Uterus (tissue), 2 donors: ENCODE measurements at regions not wholly inside any gene's neighbourhood (a gene's known extent, or its start where the extent isn't known, plus 50 kb on each side); places are given as distances from the start of the nearest gene placed in this dataset.

ENCODE experiments used
- POLR2A ChIP-seq, 2 donors: fragments of 450-650 bp; IDR thresholded peaks; one replicate each; pipeline ENCODE4 v1.6.1; 2016; ENCODE audit warnings: antibody characterized with exemption in 2 of 2, mild to moderate bottlenecking in 1 of 2, moderate library complexity in 1 of 2
- TF ChIP-seq, protein P1 (sequence below), 4 experiments: fragments of 200-600 bp in 2 of 4; fragments of 450-650 bp in 2 of 4; sonication (generic) in 2 of 4; IDR thresholded peaks; one replicate each; pipeline ENCODE4 v1.5.1; 2016 to 2019; ENCODE audit warnings: antibody characterized with exemption in 4 of 4, mild to moderate bottlenecking in 2 of 4, moderate library complexity in 1 of 4

DNA sequence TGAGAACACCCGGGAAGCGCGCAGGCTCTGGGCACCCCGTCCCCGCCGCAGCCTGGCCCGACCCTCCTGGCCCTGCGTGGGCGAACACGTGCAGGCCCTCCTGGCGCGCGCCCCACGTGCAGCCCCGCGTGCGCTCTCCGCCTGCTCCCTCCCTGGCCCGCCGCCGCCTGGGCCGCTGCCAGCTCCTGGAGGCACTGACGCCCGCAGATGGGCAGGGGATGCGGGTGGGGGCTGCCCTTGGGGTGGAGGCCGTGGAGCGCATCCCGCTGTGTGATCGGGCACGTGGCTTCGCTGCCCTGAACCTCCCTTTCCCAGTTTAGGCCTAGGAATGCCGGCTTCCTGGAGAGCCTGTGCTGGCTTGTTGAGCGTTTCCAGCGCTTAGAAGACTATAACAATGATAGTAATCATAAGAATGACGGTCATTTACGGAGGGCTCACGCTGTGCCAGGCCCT is 104.6 kb upstream of the SLC6A6 start:
- TF ChIP-seq, protein P1, sequence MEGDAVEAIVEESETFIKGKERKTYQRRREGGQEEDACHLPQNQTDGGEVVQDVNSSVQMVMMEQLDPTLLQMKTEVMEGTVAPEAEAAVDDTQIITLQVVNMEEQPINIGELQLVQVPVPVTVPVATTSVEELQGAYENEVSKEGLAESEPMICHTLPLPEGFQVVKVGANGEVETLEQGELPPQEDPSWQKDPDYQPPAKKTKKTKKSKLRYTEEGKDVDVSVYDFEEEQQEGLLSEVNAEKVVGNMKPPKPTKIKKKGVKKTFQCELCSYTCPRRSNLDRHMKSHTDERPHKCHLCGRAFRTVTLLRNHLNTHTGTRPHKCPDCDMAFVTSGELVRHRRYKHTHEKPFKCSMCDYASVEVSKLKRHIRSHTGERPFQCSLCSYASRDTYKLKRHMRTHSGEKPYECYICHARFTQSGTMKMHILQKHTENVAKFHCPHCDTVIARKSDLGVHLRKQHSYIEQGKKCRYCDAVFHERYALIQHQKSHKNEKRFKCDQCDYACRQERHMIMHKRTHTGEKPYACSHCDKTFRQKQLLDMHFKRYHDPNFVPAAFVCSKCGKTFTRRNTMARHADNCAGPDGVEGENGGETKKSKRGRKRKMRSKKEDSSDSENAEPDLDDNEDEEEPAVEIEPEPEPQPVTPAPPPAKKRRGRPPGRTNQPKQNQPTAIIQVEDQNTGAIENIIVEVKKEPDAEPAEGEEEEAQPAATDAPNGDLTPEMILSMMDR (IDR thresholded peaks at IDR 0.05), result no peak
- TF ChIP-seq POLR2A (IDR thresholded peaks at IDR 0.05), result no peak
